OCI-LY1 (cell line): ENCODE measurements at regions not wholly inside any gene's neighbourhood (a gene's known extent, or its start where the extent isn't known, plus 50 kb on each side); places are given as distances from the start of the nearest gene placed in this dataset.
"Not testable (repeated sequence)": the region's sequence is repeated elsewhere in the genome, so short reads cannot be mapped to it uniquely, and the experiment has no call there.

ENCODE experiments used
- H2AFZ ChIP-seq: fragments of 200-600 bp; sonication (generic), shearing (Covaris generic); 2 replicates; pipeline ENCODE4 v1.6.0; 2014; ENCODE audit warnings: antibody characterized with exemption, mild to moderate bottlenecking, low read length
- H3F3A ChIP-seq: fragments of 200-600 bp; sonication (generic), shearing (Covaris generic); 2 replicates; pipeline ENCODE4 v1.6.0; 2014; ENCODE audit warnings: mild to moderate bottlenecking, antibody characterized with exemption, low read length, moderate library complexity; ENCODE audit not compliant: insufficient read depth
- H3K27ac ChIP-seq: fragments of 200-600 bp; sonication (generic); 2 replicates; pipeline ENCODE4 v1.5.1; 2014; ENCODE audit warnings: low read length, mixed run types, mild to moderate bottlenecking, low read depth; ENCODE audit not compliant: poor library complexity, severe bottlenecking
- H3K27me3 ChIP-seq: fragments of 200-600 bp; sonication (generic); 2 replicates; pipeline ENCODE4 v1.6.0; 2014; ENCODE audit warnings: antibody characterized with exemption, mild to moderate bottlenecking, low read length, moderate library complexity; ENCODE audit not compliant: insufficient read depth
- H3K36me3 ChIP-seq: fragments of 200-600 bp; sonication (generic); 2 replicates; pipeline ENCODE4 v1.6.1; 2014; ENCODE audit warnings: mild to moderate bottlenecking, antibody characterized with exemption, low read length, moderate library complexity, mixed read lengths; ENCODE audit not compliant: insufficient read depth
- H3K4me1 ChIP-seq: fragments of 200-600 bp; sonication (generic); 2 replicates; pipeline ENCODE4 v1.5.1; 2014; ENCODE audit warnings: mild to moderate bottlenecking, low read length, moderate library complexity; ENCODE audit not compliant: insufficient read depth, severe bottlenecking
- H3K4me2 ChIP-seq: fragments of 200-600 bp; sonication (generic), shearing (Covaris generic); 2 replicates; pipeline ENCODE4 v1.6.1; 2014; ENCODE audit warnings: low read length
- H3K4me3 ChIP-seq: fragments of 200-600 bp; sonication (generic); 2 replicates; pipeline ENCODE4 v1.5.1; 2014; ENCODE audit warnings: low read length, low read depth, mild to moderate bottlenecking, mixed read lengths; ENCODE audit not compliant: poor library complexity, severe bottlenecking
- H3K79me2 ChIP-seq: fragments of 200-600 bp; shearing (Covaris generic); 2 replicates; pipeline ENCODE4 v1.6.1; 2016; ENCODE audit warnings: mixed run types, low read length, mixed read lengths; ENCODE audit not compliant: insufficient read depth
- H3K9ac ChIP-seq: fragments of 200-600 bp; sonication (generic), shearing (Covaris generic); 2 replicates; pipeline ENCODE4 v1.6.1; 2014; ENCODE audit warnings: mild to moderate bottlenecking, low read length, mixed read lengths
- H3K9me2 ChIP-seq: fragments of 200-600 bp; sonication (generic), shearing (Covaris generic); 2 replicates; pipeline ENCODE4 v1.6.1; 2014; ENCODE audit warnings: low read depth, mild to moderate bottlenecking, low read length, mixed read lengths
- H3K9me3 ChIP-seq: fragments of 200-600 bp; shearing (Covaris generic); 2 replicates; pipeline ENCODE4 v1.6.1; 2014; ENCODE audit warnings: low read length, mixed read lengths
- H4K20me1 ChIP-seq: fragments of 200-600 bp; sonication (generic), shearing (Covaris generic); 2 replicates; pipeline ENCODE4 v1.6.0; 2016; ENCODE audit warnings: mild to moderate bottlenecking, low read length; ENCODE audit not compliant: insufficient read depth

DNA sequence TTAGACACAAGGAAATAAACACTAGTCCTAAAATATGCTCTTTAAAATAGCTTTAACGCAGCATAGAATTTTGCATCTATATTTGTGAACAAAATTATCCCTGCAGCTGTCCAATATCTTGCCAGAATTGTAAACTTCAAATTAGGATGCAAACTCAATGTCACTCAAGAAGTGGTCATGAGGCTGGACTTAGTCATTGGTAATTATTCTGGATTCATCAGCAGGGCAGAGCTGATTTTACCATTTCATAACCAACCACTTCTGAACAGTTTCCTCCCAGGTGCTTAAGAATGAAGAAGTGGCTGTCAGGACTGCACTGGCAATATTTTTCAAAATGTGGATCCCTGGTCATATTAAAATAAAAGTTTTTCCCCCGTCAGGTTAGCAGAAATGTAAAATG is 219.5 kb downstream of the SPATA31A6 start:
- not testable (repeated sequence) for H3K27ac ChIP-seq, H3K4me3 ChIP-seq, H3K9me2 ChIP-seq, H3K9ac ChIP-seq, H4K20me1 ChIP-seq, H2AFZ ChIP-seq, H3K79me2 ChIP-seq, H3K4me2 ChIP-seq, H3K4me1 ChIP-seq, H3K36me3 ChIP-seq, H3K27me3 ChIP-seq, H3K9me3 ChIP-seq, H3F3A ChIP-seq

GRCh38 chr9:42409581-42409980 is 226.1 kb downstream of the SPATA31A6 start:
- not testable (repeated sequence) for H4K20me1 ChIP-seq, H3K4me1 ChIP-seq, H3K4me3 ChIP-seq, H3K9me3 ChIP-seq, H3K27me3 ChIP-seq, H3F3A ChIP-seq, H3K79me2 ChIP-seq, H3K4me2 ChIP-seq, H3K9me2 ChIP-seq, H2AFZ ChIP-seq, H3K9ac ChIP-seq, H3K27ac ChIP-seq, H3K36me3 ChIP-seq

DNA sequence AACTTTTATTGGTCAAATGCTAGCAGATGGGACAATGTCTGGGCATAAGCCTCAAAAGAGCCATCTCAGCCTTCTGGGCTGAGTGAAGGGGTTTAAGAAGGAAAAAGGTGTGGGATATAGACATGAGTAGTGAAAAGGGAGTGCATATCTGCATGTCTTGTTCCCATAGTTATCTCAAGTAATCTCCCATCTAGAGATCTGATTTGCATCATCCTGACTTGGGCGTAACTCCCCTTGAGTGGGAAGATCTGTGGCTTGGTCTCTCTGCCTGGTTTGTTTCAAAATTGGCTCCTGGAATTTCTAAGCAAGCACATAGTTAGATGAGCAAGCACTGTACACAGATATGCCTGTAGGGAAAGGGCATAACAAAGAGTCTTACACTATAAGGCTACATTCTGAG is 228.9 kb downstream of the SPATA31A6 start:
- H3K27me3 ChIP-seq, H4K20me1 ChIP-seq, H3K27ac ChIP-seq, H3K4me3 ChIP-seq, H3K9me2 ChIP-seq, H3K4me2 ChIP-seq, H3K9me3 ChIP-seq, H3K79me2 ChIP-seq, H3K36me3 ChIP-seq, H3F3A ChIP-seq, H2AFZ ChIP-seq, H3K9ac ChIP-seq, H3K4me1 ChIP-seq: not testable (repeated sequence)

DNA sequence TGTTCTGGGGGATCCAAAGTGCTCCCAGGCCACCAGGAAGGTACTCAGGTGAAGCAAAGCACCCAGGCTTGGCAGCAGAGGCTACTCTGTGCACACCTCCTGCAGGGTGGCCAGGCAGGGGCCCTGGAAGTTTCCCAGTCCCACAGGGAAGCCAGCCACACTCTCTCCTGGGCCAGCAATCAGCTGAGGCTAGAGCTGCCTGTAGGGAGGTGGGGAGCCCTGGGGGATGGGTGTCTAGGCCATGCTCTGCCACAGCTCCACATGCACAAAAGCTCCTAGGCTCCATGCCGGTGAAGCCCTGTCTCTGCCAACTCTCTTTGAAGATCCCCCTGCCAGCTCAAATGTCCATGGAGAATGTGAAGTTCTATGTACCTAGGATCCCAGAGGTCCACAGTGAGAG is 231.4 kb downstream of the SPATA31A6 start:
- not testable (repeated sequence) for H3K27ac ChIP-seq

GRCh38 chr9:42419652-42420051 is 236.2 kb downstream of the SPATA31A6 start:
- not testable (repeated sequence) for H3K4me2 ChIP-seq, H3K36me3 ChIP-seq, H3F3A ChIP-seq, H4K20me1 ChIP-seq, H3K9ac ChIP-seq, H3K27me3 ChIP-seq, H3K4me1 ChIP-seq, H2AFZ ChIP-seq, H3K9me2 ChIP-seq, H3K4me3 ChIP-seq, H3K9me3 ChIP-seq, H3K79me2 ChIP-seq, H3K27ac ChIP-seq

More for the DNA sequence above, 231.4 kb downstream of the SPATA31A6 start:
- not testable (repeated sequence) for H3K36me3 ChIP-seq, H3K27me3 ChIP-seq, H2AFZ ChIP-seq, H3F3A ChIP-seq, H3K9ac ChIP-seq, H3K4me3 ChIP-seq, H4K20me1 ChIP-seq, H3K9me3 ChIP-seq, H3K4me1 ChIP-seq, H3K4me2 ChIP-seq, H3K79me2 ChIP-seq, H3K9me2 ChIP-seq

GRCh38 chr9:42420324-42420723 is 236.9 kb downstream of the SPATA31A6 start:
- not testable (repeated sequence) for H3K9me3 ChIP-seq

GRCh38 chr9:42421630-42422029 is 238.2 kb downstream of the SPATA31A6 start:
- H3K27me3 ChIP-seq, H3K4me2 ChIP-seq, H3K27ac ChIP-seq, H3K4me3 ChIP-seq, H3F3A ChIP-seq, H3K36me3 ChIP-seq, H3K9me2 ChIP-seq, H3K4me1 ChIP-seq, H4K20me1 ChIP-seq, H2AFZ ChIP-seq, H3K79me2 ChIP-seq, H3K9me3 ChIP-seq, H3K9ac ChIP-seq: not testable (repeated sequence)

More at GRCh38 chr9:42420324-42420723, 236.9 kb downstream of the SPATA31A6 start:
- not testable (repeated sequence) for H3F3A ChIP-seq, H2AFZ ChIP-seq, H3K9me2 ChIP-seq, H4K20me1 ChIP-seq, H3K4me2 ChIP-seq, H3K79me2 ChIP-seq, H3K27me3 ChIP-seq, H3K4me3 ChIP-seq, H3K4me1 ChIP-seq, H3K36me3 ChIP-seq, H3K27ac ChIP-seq, H3K9ac ChIP-seq
